Trophoblast cell (in vitro differentiated cells and primary cell): ENCODE measurements at regions not wholly inside any gene's neighbourhood (a gene's known extent, or its start where the extent isn't known, plus 50 kb on each side); places are given as distances from the start of the nearest gene placed in this dataset.
A peak's percentile ranks its signal among the peaks of the same experiment; 100 is the strongest.
"Not testable (repeated sequence)": the region's sequence is repeated elsewhere in the genome, so short reads cannot be mapped to it uniquely, and the experiment has no call there.

Source experiments
- DNase-seq, 2 donors: peaks; one replicate each; pipeline ENCODE4 v3.0.0-alpha.2; 2016
- H2AFZ ChIP-seq: 2 replicates; pipeline ENCODE4 v1.6.1; 2013; ENCODE audit warnings: low read length, moderate library complexity, mild to moderate bottlenecking; ENCODE audit not compliant: insufficient read depth, poor library complexity
- H2AK5ac ChIP-seq: 2 replicates; pipeline ENCODE4 v1.6.1; 2013; ENCODE audit warnings: mild to moderate bottlenecking, low read length
- H2BK120ac ChIP-seq: 2 replicates; pipeline ENCODE4 v1.6.1; 2013; ENCODE audit warnings: low read length, mild to moderate bottlenecking, moderate library complexity; ENCODE audit not compliant: insufficient read depth, poor library complexity
- H2BK12ac ChIP-seq: 2 replicates; pipeline ENCODE4 v1.6.1; 2013; ENCODE audit warnings: mild to moderate bottlenecking, low read length, moderate library complexity
- H2BK5ac ChIP-seq: 2 replicates; pipeline ENCODE4 v1.6.1; 2013; ENCODE audit warnings: low read length, low read depth, moderate library complexity, mild to moderate bottlenecking; ENCODE audit not compliant: poor library complexity
- H3K14ac ChIP-seq: 2 replicates; pipeline ENCODE4 v1.6.1; 2013; ENCODE audit warnings: mild to moderate bottlenecking, low read length
- H3K18ac ChIP-seq: 2 replicates; pipeline ENCODE4 v1.6.1; 2013; ENCODE audit warnings: mild to moderate bottlenecking, low read length
- H3K23ac ChIP-seq: 2 replicates; pipeline ENCODE4 v1.6.1; 2013; ENCODE audit warnings: low read length
- H3K27ac ChIP-seq: 2 replicates; pipeline ENCODE4 v1.5.1; 2013; ENCODE audit warnings: low read depth, mild to moderate bottlenecking, inconsistent platforms, low read length, moderate library complexity
- H3K27me3 ChIP-seq: 2 replicates; pipeline ENCODE4 v1.6.1; 2013; ENCODE audit warnings: inconsistent platforms, mild to moderate bottlenecking, low read length, moderate library complexity; ENCODE audit not compliant: insufficient read depth
- H3K36me3 ChIP-seq, 2 experiments: 1 replicate in 1 of 2; 2 replicates in 1 of 2; pipeline ENCODE4 v1.6.1; 2013; ENCODE audit warnings: low read length in 2 of 2, mild to moderate bottlenecking in 2 of 2, moderate library complexity in 1 of 2; ENCODE audit not compliant: insufficient read depth in 2 of 2, control insufficient read depth in 1 of 2
- H3K4ac ChIP-seq: 2 replicates; pipeline ENCODE4 v1.6.1; 2013; ENCODE audit warnings: low read depth, mild to moderate bottlenecking, low read length, moderate library complexity
- H3K4me1 ChIP-seq, 2 experiments: 1 replicate in 1 of 2; 2 replicates in 1 of 2; pipeline ENCODE4 v1.6.1; 2013; ENCODE audit warnings: low read length in 2 of 2, mild to moderate bottlenecking in 2 of 2, moderate library complexity in 1 of 2; ENCODE audit not compliant: insufficient read depth in 2 of 2, control insufficient read depth in 1 of 2
- H3K4me2 ChIP-seq: 2 replicates; pipeline ENCODE4 v1.6.1; 2013; ENCODE audit warnings: inconsistent platforms, mild to moderate bottlenecking, low read length, moderate library complexity
- H3K4me3 ChIP-seq: 2 replicates; pipeline ENCODE4 v1.5.1; 2013; ENCODE audit warnings: mild to moderate bottlenecking, low read depth, low read length, inconsistent platforms
- H3K79me1 ChIP-seq: one replicate; pipeline ENCODE4 v1.6.1; 2013; ENCODE audit warnings: low read length
- H3K79me2 ChIP-seq: 2 replicates; pipeline ENCODE4 v1.6.1; 2013; ENCODE audit warnings: low read length, mild to moderate bottlenecking; ENCODE audit not compliant: control insufficient read depth, insufficient read depth, poor library complexity
- H3K9ac ChIP-seq: 2 replicates; pipeline ENCODE4 v1.6.1; 2013; ENCODE audit warnings: mild to moderate bottlenecking, low read length
- H3K9me3 ChIP-seq: 2 replicates; pipeline ENCODE4 v1.6.1; 2013; ENCODE audit warnings: low read depth, mild to moderate bottlenecking, control low read depth, inconsistent platforms, low read length; ENCODE audit not compliant: insufficient read depth
- H4K12ac ChIP-seq: 2 replicates; pipeline ENCODE4 v1.6.1; 2013; ENCODE audit warnings: low read depth, mild to moderate bottlenecking, low read length, moderate library complexity
- H4K8ac ChIP-seq: 2 replicates; pipeline ENCODE4 v1.6.1; 2013; ENCODE audit warnings: low read depth, mild to moderate bottlenecking, low read length, moderate library complexity
- H4K91ac ChIP-seq: one replicate; pipeline ENCODE4 v1.6.1; 2013; ENCODE audit warnings: low read depth, mild to moderate bottlenecking, low read length, moderate library complexity
- WGBS: extraction: QIAGEN DNeasy Blood & Tissue Kit; methylation state at CpG from one replicate; pipeline ENCODE4 v1.1.7; 2013; ENCODE audit warnings: missing lambda C conversion rate; ENCODE audit not compliant: insufficient read length, insufficient coverage; ENCODE audit errors: extremely low coverage; 5-methylcytosine and 5-hydroxymethylcytosine counted together

DNA sequence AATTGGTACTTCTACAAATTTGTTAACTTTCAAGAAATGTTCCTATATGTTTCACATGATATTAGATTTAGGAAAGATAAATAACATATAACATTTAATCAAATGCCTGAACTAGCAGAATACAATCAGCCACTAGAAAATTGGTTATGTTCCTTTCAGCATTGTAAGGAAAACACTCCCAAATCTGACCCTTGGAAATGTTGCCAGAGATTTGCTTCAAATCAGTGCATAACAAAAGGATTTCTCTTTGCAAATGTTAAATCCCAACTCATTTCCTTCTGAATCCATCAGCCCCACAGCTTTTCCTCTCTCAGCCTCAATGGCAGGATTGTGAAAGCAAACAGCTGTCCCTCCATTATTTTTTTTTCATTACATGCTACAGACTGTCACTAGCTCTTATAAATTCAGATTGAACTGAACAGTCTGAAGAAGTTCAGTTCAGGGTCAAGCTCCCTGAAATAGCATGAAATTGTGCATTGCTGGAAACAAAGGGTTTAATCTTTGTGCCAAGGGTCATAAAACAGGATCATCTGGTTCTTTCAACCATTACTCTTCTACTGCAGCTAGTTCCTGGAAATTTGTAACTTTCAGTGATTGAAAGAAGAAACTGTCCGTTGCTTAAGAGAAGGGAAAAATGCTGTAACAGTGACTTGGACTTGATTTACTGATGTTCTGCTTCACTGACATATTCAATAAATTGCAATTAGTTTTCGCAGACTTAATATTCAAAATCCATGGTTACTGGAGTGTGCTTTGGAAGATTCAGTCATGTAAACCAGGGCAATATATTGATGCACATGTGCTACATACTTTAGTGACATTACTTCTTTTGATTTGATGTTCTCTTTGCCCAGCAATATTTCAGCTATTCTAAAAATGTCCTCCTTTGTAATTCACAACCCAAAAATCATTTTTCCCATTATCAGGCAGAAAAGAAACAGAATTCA, 246.4 kb downstream of the RPL10L start:
- Histone ChIP-seq H3K18ac (no peak overlapping the region), H3K36me3 (no peaks in the 10 kb centered on the region)
- no CpG with 5 or more reads among the region's 2 CpGs for WGBS

GRCh38 chr14:46402001-46402690, 249.4 kb downstream of the RPL10L start:
- H3K4me1 ChIP-seq, H3K14ac ChIP-seq, H2AFZ ChIP-seq, H4K12ac ChIP-seq, H3K27me3 ChIP-seq, H4K91ac ChIP-seq, DNase-seq, H3K18ac ChIP-seq, H3K23ac ChIP-seq, H3K4ac ChIP-seq, H3K9me3 ChIP-seq, H2BK5ac ChIP-seq, H3K9ac ChIP-seq, H3K79me2 ChIP-seq, H2BK120ac ChIP-seq, H2BK12ac ChIP-seq, H3K27ac ChIP-seq, H3K36me3 ChIP-seq, H2AK5ac ChIP-seq, H3K4me2 ChIP-seq, H4K8ac ChIP-seq, H3K4me3 ChIP-seq, H3K79me1 ChIP-seq: not testable (repeated sequence)
- WGBS = no CpG with 5 or more reads among the region's 18 CpGs

More for the DNA sequence above, 246.4 kb downstream of the RPL10L start:
- Histone ChIP-seq H3K27ac (no peak overlapping the region), H3K23ac (no peak overlapping the region), H3K4ac (no peak overlapping the region), H2AFZ (no peak overlapping the region), H2AK5ac (no peak overlapping the region), H2BK12ac (no peak overlapping the region), H4K8ac (no peak overlapping the region), H2BK120ac (no peak overlapping the region), H3K9ac (no peak overlapping the region), H4K91ac (no peak overlapping the region), H4K12ac (no peak overlapping the region), H3K79me2 (no peaks in the 10 kb centered on the region), H3K4me1 (no peaks in the 10 kb centered on the region), H3K27me3 (no peaks in the 10 kb centered on the region), H3K14ac (no peak overlapping the region), H3K4me3 (no peak overlapping the region), H3K79me1 (no peaks in the 10 kb centered on the region), H2BK5ac (no peak overlapping the region), H3K4me2 (no peak overlapping the region), H3K9me3 (no peaks in the 10 kb centered on the region)
- DNase-seq = peak in 1 of 2 donors; percentile 0

- no peak for DNase-seq
- Histone ChIP-seq H3K4ac (no peak overlapping the region), H4K12ac (no peak overlapping the region), H4K91ac (no peak overlapping the region), H3K27me3 (no peaks in the 10 kb centered on the region), H3K18ac (no peak overlapping the region), H3K4me3 (no peak overlapping the region), H2AK5ac (no peak overlapping the region), H3K27ac (no peak overlapping the region), H2BK12ac (no peak overlapping the region), H3K79me2 (no peaks in the 10 kb centered on the region), H3K79me1 (no peaks in the 10 kb centered on the region), H3K23ac (no peak overlapping the region), H3K9ac (no peak overlapping the region), H3K4me1 (no peaks in the 10 kb centered on the region), H4K8ac (no peak overlapping the region), H2AFZ (no peak overlapping the region), H2BK5ac (no peak overlapping the region), H3K4me2 (no peak overlapping the region), H3K14ac (no peak overlapping the region), H2BK120ac (no peak overlapping the region), H3K9me3 (no peaks in the 10 kb centered on the region), H3K36me3 (no peaks in the 10 kb centered on the region)
- no CpG with 5 or more reads among the region's 2 CpGs for WGBS
These were observed 250.5 kb downstream of the RPL10L start for GRCh38 chr14:46401066-46401465.

- H4K12ac ChIP-seq = no peak overlapping the region
- H3K79me2 ChIP-seq = no peaks in the 10 kb centered on the region
- H3K4me2 ChIP-seq = no peak overlapping the region
- no peaks in the 10 kb centered on the region for H3K4me1 ChIP-seq
- H3K4ac ChIP-seq = no peak overlapping the region
- DNase-seq = no peak
- no peak overlapping the region for H4K8ac ChIP-seq
- no peak overlapping the region for H3K18ac ChIP-seq
- H2BK120ac ChIP-seq = no peak overlapping the region
- H2AFZ ChIP-seq = no peak overlapping the region
- H3K36me3 ChIP-seq = no peaks in the 10 kb centered on the region
- no peaks in the 10 kb centered on the region for H3K79me1 ChIP-seq
- H4K91ac ChIP-seq = no peak overlapping the region
- H2BK5ac ChIP-seq = no peak overlapping the region
- H3K14ac ChIP-seq = no peak overlapping the region
- H3K4me3 ChIP-seq = no peak overlapping the region
- H2AK5ac ChIP-seq = no peak overlapping the region
- H3K9me3 ChIP-seq = no peaks in the 10 kb centered on the region
- H3K27ac ChIP-seq = no peak overlapping the region
- no peak overlapping the region for H3K9ac ChIP-seq
- H3K27me3 ChIP-seq = no peaks in the 10 kb centered on the region
- H2BK12ac ChIP-seq = no peak overlapping the region
- WGBS = no CpG with 5 or more reads among the region's 5 CpGs
- no peak overlapping the region for H3K23ac ChIP-seq
These were observed 252.5 kb downstream of the RPL10L start for GRCh38 chr14:46399049-46399448.
